ENCODE measurements at regions not wholly inside any gene's neighbourhood (a gene's known extent, or its start where the extent isn't known, plus 50 kb on each side); places are given as distances from the start of the nearest gene placed in this dataset.

GRCh38 chr4:124964251-124964650 lies 251.7 kb upstream of the ANKRD50 start:
- TF ChIP-seq ESRRA (IDR thresholded peaks at IDR 0.05; ENCODE audit: low read length): no peak
- TF ChIP-seq TAF1 (IDR thresholded peaks at IDR 0.05; ENCODE audit: borderline replicate concordance, low read depth, low read length): no peak
- no peak for TF ChIP-seq RFX5 (IDR thresholded peaks at IDR 0.05; ENCODE audit: low read depth, low read length)
- no peak for TF ChIP-seq CHD4 (IDR thresholded peaks at IDR 0.05)
- TF ChIP-seq CTCF (IDR thresholded peaks at IDR 0.05 in 2 of 3, conservative IDR thresholded peaks at IDR 0.05 in 1 of 3; ENCODE audit: control insufficient read depth in 2 of 3, extremely low read depth in 1 of 3, insufficient read depth in 1 of 3, low read depth in 3 of 3, low read length in 3 of 3): no peak

Measured in GM12878 (cell line).